Stimulated activated CD8-positive, alpha-beta memory T cell treated with anti-CD3 and anti-CD28 coated beads, Interleukin-15, amount 100 ng/mL, for 48 hours (primary cell): ENCODE measurements at regions not wholly inside any gene's neighbourhood (a gene's known extent, or its start where the extent isn't known, plus 50 kb on each side); places are given as distances from the start of the nearest gene placed in this dataset.

Experiments used
- DNase-seq, 2 donors: peaks; one replicate each; pipeline ENCODE4 v3.0.0-alpha.2; 2020; ENCODE audit warnings: low read depth in 2 of 2

GRCh38 chr2:176388861-176389260 lies 119.6 kb downstream of the MTX2 start:
- DNase-seq, result no peak

DNA sequence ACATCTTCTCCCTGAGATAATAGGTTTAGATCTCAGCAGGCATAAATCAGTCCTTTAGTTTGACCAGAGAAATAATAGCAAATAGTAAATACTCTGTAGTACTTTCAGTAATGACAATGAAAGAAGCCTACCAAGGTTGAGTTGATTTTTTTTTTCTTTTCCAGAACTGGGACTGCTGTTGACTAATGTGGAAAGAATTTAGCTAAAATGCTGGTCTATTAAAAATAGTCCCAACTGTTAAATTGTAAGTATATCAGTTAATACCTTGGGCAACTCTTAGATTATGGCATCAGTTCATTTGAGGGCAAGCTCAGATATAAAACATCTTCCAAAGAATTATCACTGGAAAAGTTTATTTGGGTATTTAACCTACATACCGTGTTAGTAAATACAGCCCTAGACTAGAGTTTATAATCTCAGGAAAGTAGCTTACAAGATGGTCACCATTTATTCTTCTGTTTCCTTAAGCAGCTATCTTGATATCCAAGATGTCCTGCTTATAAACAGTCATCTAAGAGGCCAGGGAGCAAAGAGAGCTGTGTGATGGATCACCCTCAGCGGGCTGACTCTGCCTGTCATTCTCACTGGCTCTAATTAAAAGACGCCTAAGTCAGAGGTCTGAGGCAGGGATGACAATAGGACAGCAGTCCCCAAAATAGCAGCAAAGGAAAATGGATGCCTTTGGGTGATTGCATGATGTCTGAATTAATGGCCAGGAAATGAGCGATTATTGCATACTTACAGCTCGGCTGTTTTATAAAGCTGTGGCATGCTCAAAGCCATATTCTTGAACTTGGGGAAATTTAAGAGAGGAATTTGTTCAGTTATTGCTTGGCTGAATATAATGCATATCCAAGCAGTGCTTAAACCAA lies 121.3 kb downstream of the MTX2 start:
- DNase-seq, result no peak

DNA sequence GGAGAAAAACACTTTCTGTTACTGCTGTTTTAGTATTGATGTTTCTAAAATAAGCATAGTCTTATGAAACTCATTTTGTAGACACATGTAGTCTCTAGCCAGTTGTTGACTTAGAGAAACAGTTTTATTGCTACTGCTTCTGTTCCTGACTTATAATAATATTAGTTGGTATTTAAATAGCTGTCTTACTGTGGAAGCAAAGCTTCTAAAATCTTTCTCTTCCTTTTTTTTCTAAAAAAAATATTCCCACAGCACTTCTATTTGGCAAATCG lies 121.8 kb downstream of the MTX2 start:
- no peak for DNase-seq

- DNase-seq, result no peak
Measured at GRCh38 chr2:176392249-176392648, 123.0 kb downstream of the MTX2 start.

GRCh38 chr2:176392744-176393414 lies 123.6 kb downstream of the MTX2 start:
- no peak for DNase-seq

GRCh38 chr2:176395273-176395854 lies 126.1 kb downstream of the MTX2 start:
- no peak for DNase-seq

- DNase-seq, result no peak
Measured at GRCh38 chr2:176398243-176399073, 129.2 kb downstream of the MTX2 start.

GRCh38 chr2:176399074-176399598 lies 129.9 kb downstream of the MTX2 start:
- DNase-seq, result no peak

DNA sequence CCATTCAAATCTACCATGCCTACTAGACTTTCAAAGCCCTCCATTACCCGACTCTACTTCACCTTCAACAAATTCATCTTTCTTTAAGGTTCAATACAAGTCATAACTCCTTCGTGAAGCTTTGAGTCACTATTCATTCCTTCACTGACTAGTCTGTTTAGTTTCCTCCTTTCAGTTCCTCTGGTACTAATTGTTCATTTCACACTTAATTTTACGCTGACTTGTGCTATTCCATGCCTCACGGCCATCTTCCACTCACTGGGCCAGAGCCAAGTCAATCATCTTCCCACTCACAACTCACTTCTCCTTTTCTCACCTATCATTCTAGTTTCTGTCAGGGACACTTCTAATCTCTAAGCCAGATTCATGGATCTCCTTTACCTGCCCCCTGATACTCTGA lies 136.2 kb downstream of the MTX2 start:
- DNase-seq, result no peak

GRCh38 chr2:176407706-176408105 lies 138.5 kb downstream of the MTX2 start:
- no peak for DNase-seq

- DNase-seq, result no peak
Measured at GRCh38 chr2:176409671-176410070, 140.4 kb downstream of the MTX2 start.

- DNase-seq, result no peak
Measured at GRCh38 chr2:176412136-176412535, 142.9 kb downstream of the MTX2 start.

GRCh38 chr2:176413786-176414185 lies 144.5 kb downstream of the MTX2 start:
- no peak for DNase-seq

GRCh38 chr2:176414641-176415040 lies 145.4 kb downstream of the MTX2 start:
- DNase-seq, result no peak

DNA sequence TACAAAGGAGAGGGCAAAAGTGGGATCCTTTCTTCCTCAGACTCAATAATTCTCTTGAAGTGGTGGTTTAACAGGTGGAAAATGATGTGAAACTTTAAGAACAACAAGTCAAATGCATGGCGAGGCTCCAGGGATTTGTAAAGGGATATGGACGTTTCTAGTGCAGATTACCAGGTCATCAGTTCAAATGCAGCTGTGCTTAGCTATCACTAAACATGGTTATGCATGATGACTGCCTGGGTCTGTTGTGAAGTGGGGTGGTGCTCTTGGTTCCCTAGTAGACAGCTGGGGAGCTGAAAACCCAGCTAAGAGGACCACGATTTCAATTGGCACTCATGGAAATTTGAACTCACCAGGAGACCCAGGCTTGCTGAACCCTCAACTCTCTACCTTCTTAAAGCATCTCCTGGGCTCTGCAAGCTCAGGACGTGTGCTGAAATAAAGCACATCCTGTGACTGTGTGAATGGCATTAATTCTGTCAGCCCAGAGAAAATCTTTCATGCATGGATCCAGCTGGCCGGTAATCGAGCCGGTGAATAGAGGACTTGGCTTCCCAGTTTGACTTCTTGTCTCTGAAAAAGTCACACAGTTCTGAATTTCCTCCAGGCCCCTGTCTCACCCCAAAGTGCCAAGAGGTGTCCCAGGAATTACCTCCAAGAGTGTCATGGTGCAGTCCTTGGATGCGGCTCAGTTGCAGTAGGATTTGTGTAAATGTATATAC lies 146.1 kb downstream of the MTX2 start:
- DNase-seq, result no peak

DNA sequence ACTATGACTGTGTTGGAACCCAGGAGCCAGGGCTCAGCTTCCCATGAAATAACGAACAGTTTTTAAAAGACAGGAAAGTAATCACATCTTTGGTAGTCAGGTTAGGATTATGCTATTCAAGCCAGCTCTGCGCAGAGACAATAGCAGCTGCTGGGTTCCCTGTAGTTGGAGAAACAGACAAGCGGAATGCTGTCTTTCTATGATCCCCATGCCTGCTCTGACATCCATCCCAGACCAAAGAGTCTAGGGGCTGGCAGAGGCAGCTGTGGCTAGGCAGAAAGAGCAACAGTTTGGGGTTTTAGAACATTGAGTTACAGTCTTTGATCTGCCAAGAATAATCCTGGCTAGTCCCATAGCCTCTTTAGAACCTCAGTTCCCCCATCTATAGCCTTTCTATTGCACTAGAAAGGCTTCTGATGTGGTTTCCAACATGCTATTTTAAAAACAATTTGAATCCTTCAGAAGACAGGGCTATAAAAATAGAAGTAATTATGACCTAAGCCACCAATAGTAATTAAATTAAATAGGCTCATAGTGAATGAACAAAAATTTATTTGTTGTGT lies 146.8 kb downstream of the MTX2 start:
- DNase-seq, result no peak

GRCh38 chr2:176418768-176419167 lies 149.5 kb downstream of the MTX2 start:
- DNase-seq, result no peak

DNA sequence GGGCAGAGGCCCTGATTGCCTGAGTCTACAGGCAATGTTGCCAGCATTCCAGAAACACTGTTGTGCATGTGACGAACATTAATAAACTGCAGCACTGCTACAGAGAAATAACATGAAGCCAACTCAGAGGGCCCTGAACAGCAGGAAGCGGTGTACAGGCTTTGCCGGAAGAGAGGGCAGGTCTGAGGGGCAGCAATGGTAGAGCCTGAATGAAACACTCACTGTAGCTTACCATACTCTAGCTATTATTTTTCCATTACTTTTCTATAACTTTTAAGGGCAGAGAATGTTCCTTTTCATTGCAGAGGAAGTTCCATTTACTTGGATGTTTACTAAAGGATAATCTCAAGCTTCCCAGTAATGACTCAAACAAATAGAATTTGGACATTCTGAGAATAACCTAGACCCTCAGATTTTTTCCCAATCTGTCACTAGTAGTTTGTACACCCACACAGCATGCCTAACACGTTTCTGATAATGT lies 150.4 kb downstream of the MTX2 start:
- no peak for DNase-seq

GRCh38 chr2:176421297-176422050 lies 152.2 kb downstream of the MTX2 start:
- DNase-seq, result no peak

DNA sequence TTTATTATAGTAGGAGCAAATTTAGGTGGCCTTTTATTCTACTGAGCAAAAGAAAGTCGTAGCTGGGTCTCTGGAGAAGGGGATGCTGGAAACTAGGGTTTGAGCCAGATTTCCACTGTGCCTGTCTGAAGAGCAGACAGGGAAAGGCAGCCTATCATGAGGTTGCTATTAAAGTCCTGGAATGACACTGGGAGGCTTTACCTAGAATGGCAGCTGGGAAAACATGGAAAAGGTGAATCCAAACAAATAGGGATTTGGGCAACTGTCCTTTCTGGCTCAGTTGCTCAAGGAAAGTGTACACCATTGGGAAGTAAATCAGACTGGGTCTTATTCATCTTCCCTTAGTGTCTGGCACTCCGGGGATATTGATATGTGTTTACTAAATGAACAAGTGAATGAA lies 154.6 kb downstream of the MTX2 start:
- DNase-seq, result no peak
